H54 (cell line): ENCODE measurements at regions not wholly inside any gene's neighbourhood (a gene's known extent, or its start where the extent isn't known, plus 50 kb on each side); places are given as distances from the start of the nearest gene placed in this dataset.
"Not testable (repeated sequence)": the region's sequence is repeated elsewhere in the genome, so short reads cannot be mapped to it uniquely, and the experiment has no call there.

Experiments used
- DNase-seq: peaks from one replicate; pipeline ENCODE4 v3.0.0; 2011; ENCODE audit warnings: low spot score, mixed read lengths; ENCODE audit not compliant: insufficient read length
- FAIRE-seq: peaks from 3 replicates; lab custom pipeline; 2011; peaks lifted over from hg19 to GRCh38; lab: Jason Lieb, UNC
- POLR2A ChIP-seq: IDR thresholded peaks from 2 replicates; pipeline ENCODE4 v1.6.1; 2011; ENCODE audit warnings: low read depth, mild to moderate bottlenecking, low read length

DNA sequence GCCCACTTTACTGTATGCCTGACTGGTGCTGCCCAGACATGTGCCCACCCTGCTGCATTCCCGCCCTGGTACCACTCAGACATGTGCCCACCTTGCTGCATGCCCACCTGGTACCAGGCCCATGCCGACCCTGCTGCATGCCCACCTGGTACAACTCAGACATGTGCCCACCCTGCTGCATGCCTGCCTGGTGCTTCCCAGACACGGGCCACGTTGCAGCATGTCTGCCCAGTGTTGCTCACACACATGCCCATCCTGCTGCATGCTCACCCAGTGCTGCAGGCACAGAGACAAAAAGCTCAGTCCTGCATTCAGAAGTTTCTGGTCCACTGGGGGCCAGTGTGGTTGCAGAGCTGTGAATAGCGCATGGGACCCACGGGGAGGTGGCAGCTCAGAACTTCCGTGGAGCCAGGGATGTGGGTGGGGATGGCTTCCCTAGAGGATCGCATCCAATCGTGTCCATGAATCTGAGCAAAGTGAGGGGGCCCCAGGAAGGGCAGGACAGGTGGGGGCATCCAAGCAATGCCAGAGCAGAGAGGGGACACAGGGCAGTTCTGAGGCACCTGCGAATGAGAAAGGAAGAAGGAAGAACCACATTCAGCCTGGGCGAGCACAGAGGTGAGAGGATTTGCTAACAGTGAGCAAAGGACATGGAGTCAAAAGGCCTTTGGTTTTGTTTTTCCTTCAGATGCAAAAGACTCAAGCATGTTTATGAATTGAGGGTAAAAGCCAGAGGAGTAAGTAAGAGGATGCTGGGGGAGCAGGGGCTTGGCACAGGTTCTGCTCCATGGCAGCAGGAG lies 175.9 kb upstream of the C14orf180 start:
- DNase-seq (no peak), FAIRE-seq (no peak)
- no peak for TF ChIP-seq POLR2A

DNA sequence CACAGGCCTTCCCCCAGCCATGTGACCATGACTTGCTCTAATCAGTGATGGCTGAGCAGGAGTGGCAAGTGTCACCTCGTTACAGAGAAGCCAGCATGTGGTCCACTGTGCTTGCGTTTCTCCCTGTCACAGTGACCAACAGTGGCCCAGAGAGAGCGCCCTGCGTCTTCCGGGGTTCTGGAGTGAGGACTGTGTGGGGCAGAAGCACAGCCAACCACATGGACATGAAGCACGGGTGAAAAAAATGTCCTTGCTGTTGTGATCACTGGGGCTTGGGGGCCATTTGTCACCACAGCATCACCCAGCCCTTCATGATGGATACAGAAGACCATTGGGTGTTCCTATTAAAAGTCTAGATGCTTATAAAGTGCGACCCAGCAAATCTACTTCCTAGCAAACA lies 174.6 kb upstream of the C14orf180 start:
- no peak for DNase-seq
- no peak for FAIRE-seq
- no peak for TF ChIP-seq POLR2A

GRCh38 chr14:104405360-104406226 lies 174.0 kb upstream of the C14orf180 start:
- DNase-seq (no peak), FAIRE-seq (no peak)
- TF ChIP-seq POLR2A: no peak

GRCh38 chr14:104406831-104407230 lies 172.7 kb upstream of the C14orf180 start:
- no peak for DNase-seq
- no peak for TF ChIP-seq POLR2A
- no peak for FAIRE-seq

GRCh38 chr14:104416383-104416782 lies 163.2 kb upstream of the C14orf180 start:
- FAIRE-seq (no peak), DNase-seq (no peak)
- TF ChIP-seq POLR2A: no peak

- TF ChIP-seq POLR2A: no peak
- DNase-seq (no peak), FAIRE-seq (no peak)
Measured at GRCh38 chr14:104419865-104420505, 159.6 kb upstream of the C14orf180 start.

GRCh38 chr14:104420523-104420922 lies 159.0 kb upstream of the C14orf180 start:
- not testable (repeated sequence) for DNase-seq, FAIRE-seq

DNA sequence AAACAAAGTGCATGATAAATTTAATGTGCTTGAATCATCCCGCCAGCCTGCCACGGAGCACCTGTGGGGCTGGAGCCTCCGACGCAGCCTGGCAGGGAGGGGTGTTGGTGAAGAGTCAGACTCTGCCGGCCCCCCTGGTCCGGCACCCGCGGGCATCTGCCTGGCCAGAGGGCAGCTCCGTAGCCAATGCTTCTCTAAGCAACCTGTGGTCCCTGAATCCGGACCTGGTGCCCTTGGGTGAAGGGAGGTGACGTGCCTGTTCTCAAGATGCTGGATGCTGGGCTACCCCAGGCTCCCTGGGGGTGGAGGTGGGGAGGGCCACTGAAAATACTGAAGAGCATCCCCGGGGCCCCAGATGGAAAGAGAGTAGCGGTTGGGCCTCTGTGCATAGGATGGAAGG lies 158.6 kb upstream of the C14orf180 start:
- FAIRE-seq: no peak
- DNase-seq: no peak
- TF ChIP-seq POLR2A: no peak

DNA sequence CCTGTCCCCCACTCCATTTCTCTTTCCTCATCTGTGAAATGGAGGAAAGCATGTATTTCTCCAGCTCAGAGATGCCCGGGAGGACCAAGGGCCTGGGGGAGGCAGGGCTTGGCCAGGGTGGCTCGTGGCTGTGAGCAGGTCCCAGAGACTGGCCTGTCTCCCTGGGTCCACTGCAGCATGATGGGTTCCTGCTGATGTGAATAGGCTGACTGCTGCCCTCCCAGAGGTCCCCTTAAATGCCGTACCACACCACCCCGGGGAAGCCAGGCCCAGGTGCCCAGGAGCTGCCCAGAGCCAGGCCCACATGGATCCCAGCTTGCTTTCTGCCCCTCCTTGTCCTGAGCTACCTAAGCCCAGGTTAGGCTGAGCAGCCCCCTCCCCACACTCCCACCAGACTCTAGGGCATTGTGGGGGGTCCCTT lies 158.2 kb upstream of the C14orf180 start:
- no peak for DNase-seq
- no peak for TF ChIP-seq POLR2A
- FAIRE-seq: no peak

GRCh38 chr14:104421892-104422828 lies 157.4 kb upstream of the C14orf180 start:
- DNase-seq (no peak), FAIRE-seq (no peak)
- no peak for TF ChIP-seq POLR2A

DNA sequence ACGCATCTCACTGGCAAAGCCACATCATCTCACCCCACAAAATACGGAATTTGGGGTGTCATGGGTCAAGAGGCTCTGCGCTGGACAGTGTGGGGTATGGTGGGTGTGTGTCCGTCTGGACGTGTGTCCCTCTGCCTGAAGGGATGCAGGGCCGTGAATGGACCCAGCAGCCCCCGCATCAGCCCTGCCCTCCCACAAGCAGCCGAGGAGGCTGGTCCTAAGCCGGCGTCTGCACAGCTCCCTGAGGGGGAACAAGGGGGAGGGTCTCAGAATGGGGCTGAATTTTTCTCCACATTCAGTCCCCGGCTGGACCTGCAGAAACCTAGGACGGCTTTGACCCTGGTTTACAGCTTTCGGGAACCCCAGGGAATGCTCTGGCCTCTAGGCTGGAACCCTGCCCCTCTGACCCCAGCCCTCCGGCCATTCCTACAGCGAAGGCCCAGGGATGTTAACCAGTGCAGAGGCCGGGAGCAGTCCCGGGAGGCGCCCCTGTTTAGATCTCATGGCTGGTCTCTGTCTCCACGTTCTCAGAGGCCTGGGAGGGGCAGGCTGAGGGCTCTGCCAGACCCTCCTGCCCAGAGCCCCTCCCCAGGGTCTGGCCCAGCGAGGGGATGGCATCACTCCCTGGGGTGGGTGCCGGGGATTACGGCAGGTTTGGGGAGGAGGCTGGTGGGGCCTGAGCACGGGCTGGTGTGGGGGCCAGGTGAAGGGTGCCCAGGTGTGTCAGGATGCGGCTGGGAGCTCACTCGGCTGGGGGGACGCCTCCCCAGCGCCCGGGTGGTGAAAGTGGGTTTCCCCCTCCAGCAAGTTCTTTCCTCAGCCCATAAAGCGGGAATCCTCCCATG lies 156.5 kb upstream of the C14orf180 start:
- FAIRE-seq (no peak), DNase-seq (no peak)
- TF ChIP-seq POLR2A: no peak

DNA sequence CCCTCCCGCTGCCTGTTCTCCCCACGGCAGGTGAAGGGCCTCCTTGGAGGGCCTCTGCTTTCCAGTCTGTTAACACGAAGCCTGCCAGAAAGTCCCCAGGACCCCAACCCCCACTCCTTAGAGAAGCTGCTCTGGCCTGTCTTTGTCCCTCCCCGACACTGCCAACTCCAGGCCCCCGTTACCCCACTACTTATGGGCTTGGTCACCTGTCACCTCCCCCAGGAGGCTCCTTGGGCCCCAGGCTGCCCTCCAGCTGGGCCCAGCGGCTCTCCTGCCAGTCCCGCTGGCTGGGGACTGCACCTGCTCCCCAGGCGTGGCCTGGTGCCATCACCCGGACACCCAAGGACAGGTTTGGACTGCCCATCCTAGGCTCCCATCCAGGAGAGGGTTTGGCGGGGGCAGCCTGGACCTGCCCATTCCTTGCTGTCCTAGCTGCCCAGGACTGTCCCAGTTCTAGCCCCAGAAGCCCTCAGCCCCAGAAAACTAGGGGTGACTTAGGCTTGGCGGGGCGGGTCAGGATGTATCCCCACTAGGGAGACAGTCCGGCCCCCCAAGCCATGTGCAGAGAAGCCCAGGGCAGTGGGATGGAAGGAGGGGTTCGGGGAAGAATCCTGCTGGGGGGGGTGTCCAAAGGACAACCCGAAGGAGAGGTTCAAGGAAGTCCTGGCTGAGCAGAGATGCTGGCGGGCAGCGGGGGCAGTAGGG lies 155.7 kb upstream of the C14orf180 start:
- TF ChIP-seq POLR2A: no peak
- DNase-seq: no peak
- FAIRE-seq: no peak
